ENCODE measurements at regions not wholly inside any gene's neighbourhood (a gene's known extent, or its start where the extent isn't known, plus 50 kb on each side); places are given as distances from the start of the nearest gene placed in this dataset.

DNA sequence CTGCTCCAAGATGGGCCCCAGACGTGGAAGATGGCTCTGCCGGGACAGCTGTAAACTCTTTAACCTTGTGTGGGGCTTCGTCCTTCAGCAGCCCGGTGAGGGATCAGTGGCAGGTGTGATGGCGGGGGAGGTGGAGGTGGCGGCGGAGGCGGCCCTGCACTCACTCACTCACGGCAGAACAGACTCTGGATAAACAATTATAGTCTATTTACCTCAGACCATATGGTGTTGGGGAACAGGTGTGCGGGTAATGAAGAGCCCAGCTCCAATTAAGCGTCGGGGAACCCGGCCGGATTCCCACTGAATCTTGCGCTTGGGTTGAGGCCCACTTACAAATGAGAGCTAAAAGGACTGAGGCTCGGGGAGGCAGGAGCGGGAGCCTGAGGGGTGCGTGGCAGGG lies 104.3 kb upstream of the SDK2 start:
- Histone ChIP-seq H3K9me1 (ENCODE audit: control insufficient read depth, insufficient read depth, low read length) (no peaks in the 10 kb centered on the region), H3K9me3 (replicated peaks; ENCODE audit: control insufficient read depth, insufficient read depth, low read depth, low read length) (no peaks in the 10 kb centered on the region), H3K36me3 (ENCODE audit: control insufficient read depth, insufficient read depth, low read length) (no peaks in the 10 kb centered on the region), H3K27me3 (ENCODE audit: control insufficient read depth in 2 of 2, insufficient read depth in 2 of 2, low read length in 2 of 2) (peaks cover 5 to 48% of the 10 kb centered on the region in 2 experiments; a peak in 4 of 5 replicates), H3K79me2 (ENCODE audit: control insufficient read depth, insufficient read depth, low read length) (no peaks in the 10 kb centered on the region), H2AFZ (ENCODE audit: low read depth, low read length) (no peak overlapping the region), H3K9ac (ENCODE audit: insufficient read depth in 1 of 2, low read depth in 2 of 2, low read length in 2 of 2) (no peak overlapping the region), H3K4me1 (replicated peaks in 1 of 2; ENCODE audit: control insufficient read depth in 2 of 2, insufficient read depth in 2 of 2, low read length in 2 of 2) (no peaks in the 10 kb centered on the region), H4K20me1 (replicated peaks; ENCODE audit: control insufficient read depth, insufficient read depth, low read length) (peaks cover 5% of the 10 kb centered on the region; the same call in 1 of the 2 replicates), H3K27ac (ENCODE audit: extremely low read depth, low read depth, low read length) (no peak overlapping the region), H3K4me2 (ENCODE audit: insufficient read depth, low read length) (no peak overlapping the region), H3K4me3 (no peak overlapping the region)
- BruUV-seq (replicated peaks): no TSS peak
- FAIRE-seq: no peak
- ChIA-PET CTCF (ENCODE audit: low intra/inter-chr PET ratio) (no interaction called here), POLR2A (no interaction called here)
- intact Hi-C loops (cut with micrococcal nuclease): no loop called here
- 1% methylated on average over 18 of the region's 18 CpGs for WGBS (ENCODE audit: insufficient coverage, low coverage, missing lambda C conversion rate)
- no peak for DNase-seq (ENCODE audit: extremely low read depth in 1 of 4, low spot score in 3 of 4)
- ATAC-seq: no peak
- TF ChIP-seq PHF20 (IDR thresholded peaks at IDR 0.05; ENCODE audit: partially characterized antibody) (no peak), HNRNPH1 (optimal IDR thresholded peaks at IDR 0.05; ENCODE audit: low read depth, low read length) (no peak), ZNF121 (CRISPR knock-in tag; conservative IDR thresholded peaks at IDR 0.05) (no peak), GTF2A2 (tag; IDR thresholded peaks at IDR 0.05) (no peak), SLC30A9 (CRISPR knock-in tag; IDR thresholded peaks at IDR 0.05) (no peak)
- TF ChIP-seq, protein P1, sequence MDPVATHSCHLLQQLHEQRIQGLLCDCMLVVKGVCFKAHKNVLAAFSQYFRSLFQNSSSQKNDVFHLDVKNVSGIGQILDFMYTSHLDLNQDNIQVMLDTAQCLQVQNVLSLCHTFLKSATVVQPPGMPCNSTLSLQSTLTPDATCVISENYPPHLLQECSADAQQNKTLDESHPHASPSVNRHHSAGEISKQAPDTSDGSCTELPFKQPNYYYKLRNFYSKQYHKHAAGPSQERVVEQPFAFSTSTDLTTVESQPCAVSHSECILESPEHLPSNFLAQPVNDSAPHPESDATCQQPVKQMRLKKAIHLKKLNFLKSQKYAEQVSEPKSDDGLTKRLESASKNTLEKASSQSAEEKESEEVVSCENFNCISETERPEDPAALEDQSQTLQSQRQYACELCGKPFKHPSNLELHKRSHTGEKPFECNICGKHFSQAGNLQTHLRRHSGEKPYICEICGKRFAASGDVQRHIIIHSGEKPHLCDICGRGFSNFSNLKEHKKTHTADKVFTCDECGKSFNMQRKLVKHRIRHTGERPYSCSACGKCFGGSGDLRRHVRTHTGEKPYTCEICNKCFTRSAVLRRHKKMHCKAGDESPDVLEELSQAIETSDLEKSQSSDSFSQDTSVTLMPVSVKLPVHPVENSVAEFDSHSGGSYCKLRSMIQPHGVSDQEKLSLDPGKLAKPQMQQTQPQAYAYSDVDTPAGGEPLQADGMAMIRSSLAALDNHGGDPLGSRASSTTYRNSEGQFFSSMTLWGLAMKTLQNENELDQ (CRISPR knock-in tag; IDR thresholded peaks at IDR 0.05; ENCODE audit: borderline replicate concordance): no peak
- TF ChIP-seq, protein P2, sequence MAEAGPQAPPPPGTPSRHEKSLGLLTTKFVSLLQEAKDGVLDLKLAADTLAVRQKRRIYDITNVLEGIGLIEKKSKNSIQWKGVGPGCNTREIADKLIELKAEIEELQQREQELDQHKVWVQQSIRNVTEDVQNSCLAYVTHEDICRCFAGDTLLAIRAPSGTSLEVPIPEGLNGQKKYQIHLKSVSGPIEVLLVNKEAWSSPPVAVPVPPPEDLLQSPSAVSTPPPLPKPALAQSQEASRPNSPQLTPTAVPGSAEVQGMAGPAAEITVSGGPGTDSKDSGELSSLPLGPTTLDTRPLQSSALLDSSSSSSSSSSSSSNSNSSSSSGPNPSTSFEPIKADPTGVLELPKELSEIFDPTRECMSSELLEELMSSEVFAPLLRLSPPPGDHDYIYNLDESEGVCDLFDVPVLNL (CRISPR knock-in tag; IDR thresholded peaks at IDR 0.05; ENCODE audit: low read depth): no peak
- in situ Hi-C loops (cut with MboI): no loop called here
